Sigmoid colon (tissue), 6 donors: ENCODE measurements at regions not wholly inside any gene's neighbourhood (a gene's known extent, or its start where the extent isn't known, plus 50 kb on each side); places are given as distances from the start of the nearest gene placed in this dataset.

Experiments used
- DNase-seq: peaks from one replicate; pipeline ENCODE4 v3.0.0-alpha.2; 2019
- H3K27ac ChIP-seq, 4 donors: fragments of 200-600 bp; sonication (generic); one replicate each; pipeline ENCODE4 v1.5.1; 2016 to 2019; ENCODE audit warnings: mild to moderate bottlenecking in 1 of 4
- H3K27me3 ChIP-seq, 3 donors: fragments of 200-600 bp; sonication (generic); one replicate each; pipeline ENCODE4 v1.5.1; 2019; ENCODE audit warnings: mild to moderate bottlenecking in 1 of 3
- H3K36me3 ChIP-seq, 4 donors: fragments of 200-600 bp; sonication (generic); one replicate each; pipeline ENCODE4 v1.5.1; 2016 to 2019
- H3K4me1 ChIP-seq, 4 donors: fragments of 200-600 bp; sonication (generic); one replicate each; pipeline ENCODE4 v1.5.1; 2017 to 2019
- H3K4me3 ChIP-seq, 4 donors: fragments of 200-600 bp; sonication (generic); one replicate each; pipeline ENCODE4 v1.5.1; 2017 to 2019; ENCODE audit warnings: mild to moderate bottlenecking in 2 of 4, moderate library complexity in 1 of 4
- H3K9me3 ChIP-seq, 4 donors: fragments of 200-600 bp in 3 of 4; sonication (generic) in 3 of 4; one replicate each; pipeline versions ENCODE4 v1.5.1 to v1.6.1; 2013 to 2019
- CTCF ChIP-seq, 4 experiments: fragments of 450-650 bp in 3 of 4; fragments of 200-600 bp in 1 of 4; IDR thresholded peaks; one replicate each; pipeline ENCODE4 v1.5.1; 2016 to 2019; ENCODE audit warnings: antibody characterized with exemption in 4 of 4, mild to moderate bottlenecking in 3 of 4, moderate library complexity in 2 of 4
- EP300 ChIP-seq, 4 donors: sonication (generic); formaldehyde crosslinking; IDR thresholded peaks; one replicate each; pipeline ENCODE4 v1.6.1; 2017; ENCODE audit warnings: antibody characterized with exemption in 4 of 4
- POLR2A ChIP-seq, 2 donors: fragments of 450-650 bp; IDR thresholded peaks; one replicate each; pipeline ENCODE4 v1.6.1; 2016; ENCODE audit warnings: antibody characterized with exemption in 2 of 2, mild to moderate bottlenecking in 2 of 2, moderate library complexity in 2 of 2
- POLR2AphosphoS5 ChIP-seq, 4 donors: sonication (generic); formaldehyde crosslinking; IDR thresholded peaks; one replicate each; pipeline ENCODE4 v1.6.1; 2017; ENCODE audit warnings: antibody characterized with exemption in 4 of 4
- WGBS, 2 donors: extraction: QIAGEN DNeasy Blood & Tissue Kit; methylation state at CpG; one replicate each; pipeline ENCODE4 v1.1.7; 2013; 5-methylcytosine and 5-hydroxymethylcytosine counted together
- intact Hi-C: fragments of 100-400 bp; cut with DNase I; formaldehyde crosslinking; loops from one replicate; pipeline ENCODE4 v1.15.1; 2023
- donor health status: healthy with polysubstance abuse.
- donor health status: healthy.

DNA sequence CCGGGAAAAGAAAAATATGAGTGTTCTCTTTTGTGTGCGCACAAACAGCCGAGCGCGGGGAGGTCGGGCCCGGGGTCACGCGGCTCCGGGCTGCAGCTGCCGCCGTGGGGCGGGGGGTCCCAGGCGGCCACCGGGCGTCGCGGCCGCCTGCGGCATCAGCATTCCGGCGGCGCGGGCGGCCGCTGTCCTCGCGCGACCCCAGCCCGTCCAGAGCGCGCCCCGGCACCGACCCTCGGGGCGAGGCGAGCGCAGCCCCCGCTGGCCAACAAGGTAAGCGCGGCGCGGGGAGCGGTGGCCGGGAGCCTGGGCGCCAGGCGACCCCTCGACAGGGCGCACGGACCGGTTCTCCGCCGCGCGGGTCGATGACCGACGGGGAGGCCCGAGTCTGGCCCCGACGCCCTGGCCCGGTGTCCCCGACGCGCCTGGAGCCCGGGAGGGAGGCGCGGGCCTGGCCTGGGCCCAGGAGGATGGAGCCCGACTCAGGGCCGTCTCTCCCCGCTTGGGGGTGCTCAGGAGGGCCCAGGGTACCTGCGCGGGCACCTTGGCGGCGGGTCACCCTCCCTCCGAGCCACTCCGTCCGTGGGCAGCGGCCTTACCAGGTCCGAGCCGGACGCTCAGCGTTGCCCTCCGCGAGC lies 103.9 kb upstream of the DIO3 start:
- WGBS, 2 donors, result 16 to 35% methylated on average over 85 of the region's 85 CpGs
- intact Hi-C loops, result loop anchor here (5.0 kb wide), 1 partner anchor 100 kb away; no protein-coding TSS in a partner anchor

DNA sequence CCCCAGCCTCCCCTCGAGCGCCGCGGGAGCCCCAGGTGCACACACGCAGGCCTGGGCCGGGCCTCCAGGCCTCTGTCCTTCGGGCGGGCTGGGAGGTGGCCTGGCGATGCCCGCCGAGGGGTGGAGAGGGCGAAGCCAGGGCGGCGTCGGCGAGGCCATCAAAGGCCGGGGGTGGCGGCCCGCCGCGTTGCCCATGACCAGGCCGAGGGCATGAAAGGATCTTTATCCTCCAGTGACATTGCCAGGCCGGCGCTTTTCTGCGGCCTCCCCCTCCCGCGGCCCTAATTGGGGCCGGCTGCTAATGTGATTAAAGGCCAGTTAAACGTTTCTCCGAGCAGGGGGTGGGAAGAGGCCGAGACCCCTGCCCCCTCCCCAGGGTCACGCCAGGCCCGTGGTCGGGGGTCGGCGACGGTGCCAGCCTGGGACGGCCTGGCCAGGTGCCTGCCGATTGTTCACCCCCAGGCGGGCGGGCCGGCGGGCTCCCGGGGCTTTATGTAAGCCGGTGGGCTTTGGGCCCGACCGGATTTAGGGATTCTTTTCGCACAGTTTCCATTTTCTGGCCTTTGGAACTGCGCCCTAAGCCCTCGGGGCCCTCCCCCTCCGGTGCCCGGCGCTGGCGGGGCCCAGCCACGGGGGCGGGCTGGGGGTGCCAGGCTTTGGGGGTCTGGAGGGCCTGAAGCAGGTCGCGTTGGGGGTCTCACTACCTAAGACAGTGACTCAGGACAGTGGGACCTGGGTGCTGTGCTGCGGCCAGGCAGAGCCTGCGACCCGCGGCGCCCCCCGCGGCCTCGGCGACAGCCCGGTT lies 103.2 kb upstream of the DIO3 start:
- no peaks in the 10 kb centered on the region for H3K36me3 ChIP-seq
- WGBS, 2 donors, result 21 to 38% methylated on average over 68 of the region's 68 CpGs
- peak overlapping the region in 2 of 4 donors; percentile 24 to 27 for H3K4me3 ChIP-seq
- DNase-seq, result no peak
- no peaks in the 10 kb centered on the region for H3K9me3 ChIP-seq
- intact Hi-C loops, result loop anchor here (5.0 kb wide), 1 partner anchor 99 kb away; no protein-coding TSS in a partner anchor
- no peak overlapping the region for H3K27ac ChIP-seq
- H3K4me1 ChIP-seq, result peaks cover 0 to 21% (median 15%) of the 10 kb centered on the region in 4 donors
- TF ChIP-seq EP300 (IDR thresholded peaks at IDR 0.05) (no peak), POLR2AphosphoS5 (IDR thresholded peaks at IDR 0.05) (no peak), CTCF (IDR thresholded peaks at IDR 0.05) (no peak), POLR2A (IDR thresholded peaks at IDR 0.05) (no peak)
- H3K27me3 ChIP-seq, result peaks cover 33 to 68% (median 53%) of the 10 kb centered on the region in 3 donors

More for the DNA sequence above, 103.9 kb upstream of the DIO3 start:
- peaks cover 0 to 21% (median 15%) of the 10 kb centered on the region in 4 donors for H3K4me1 ChIP-seq
- no peaks in the 10 kb centered on the region for H3K9me3 ChIP-seq
- H3K27me3 ChIP-seq, result peaks cover 33 to 68% (median 53%) of the 10 kb centered on the region in 3 donors
- peak; percentile 46 for DNase-seq
- H3K27ac ChIP-seq, result no peak overlapping the region
- H3K36me3 ChIP-seq, result no peaks in the 10 kb centered on the region
- TF ChIP-seq POLR2A (IDR thresholded peaks at IDR 0.05) (no peak), CTCF (IDR thresholded peaks at IDR 0.05) (no peak), EP300 (IDR thresholded peaks at IDR 0.05) (no peak), POLR2AphosphoS5 (IDR thresholded peaks at IDR 0.05) (no peak)
- no peak overlapping the region for H3K4me3 ChIP-seq

DNA sequence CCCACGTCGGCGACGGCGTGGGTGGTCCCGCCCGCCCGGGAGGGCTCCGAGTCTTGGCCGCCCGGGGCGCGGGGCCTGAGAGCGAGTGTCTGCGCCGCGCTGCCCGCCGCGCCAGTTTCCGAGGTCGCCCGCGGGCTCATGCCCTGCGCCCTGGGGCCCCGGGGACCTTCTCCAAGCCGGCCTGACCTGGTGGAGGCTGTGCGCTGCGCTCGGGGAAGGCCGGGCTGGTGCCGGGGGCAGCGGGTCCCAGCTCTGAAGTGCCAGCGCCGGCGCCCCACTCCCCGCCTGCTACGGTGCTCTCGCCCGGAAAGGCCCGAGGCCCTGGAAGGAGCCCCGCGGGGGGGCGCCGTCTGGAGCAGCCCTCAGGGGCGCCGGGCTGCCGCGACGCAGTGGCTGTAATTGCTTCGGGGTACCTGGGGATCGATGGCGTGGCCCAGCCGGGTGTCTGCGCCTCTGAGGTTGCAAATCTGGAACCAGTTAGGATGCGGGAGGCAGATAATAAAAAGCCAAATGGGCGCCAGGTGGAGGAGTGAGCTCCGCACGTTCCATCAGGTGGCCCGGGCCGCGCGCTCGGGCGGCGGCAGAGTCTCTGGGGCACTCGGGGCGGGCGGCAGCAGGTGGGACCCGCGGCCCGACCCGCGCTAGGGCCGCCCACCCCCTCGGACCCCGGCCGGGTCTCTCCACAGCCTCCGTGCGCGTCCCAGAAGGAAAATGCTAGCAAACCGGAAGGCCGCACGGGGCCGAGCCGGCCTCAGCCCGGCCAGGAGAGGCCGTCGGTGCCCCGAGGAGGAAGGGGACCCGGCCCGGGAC lies 102.3 kb upstream of the DIO3 start:
- DNase-seq, result no peak
- peak overlapping the region in 2 of 4 donors; percentile 24 to 27 for H3K4me3 ChIP-seq
- H3K36me3 ChIP-seq, result no peaks in the 10 kb centered on the region
- WGBS, 2 donors, result 5 to 9% methylated on average over 92 of the region's 92 CpGs
- peaks cover 0 to 21% (median 15%) of the 10 kb centered on the region in 4 donors for H3K4me1 ChIP-seq
- no peaks in the 10 kb centered on the region for H3K9me3 ChIP-seq
- intact Hi-C loops, result loop anchor here (5.0 kb wide), 1 partner anchor 98 kb away; no protein-coding TSS in a partner anchor
- peaks cover 33 to 68% (median 53%) of the 10 kb centered on the region in 3 donors for H3K27me3 ChIP-seq
- TF ChIP-seq EP300 (IDR thresholded peaks at IDR 0.05) (no peak), POLR2A (IDR thresholded peaks at IDR 0.05) (no peak)
- no peak overlapping the region for H3K27ac ChIP-seq

GRCh38 chr14:101459551-101459900 lies 101.8 kb upstream of the DIO3 start:
- Histone ChIP-seq H3K27ac (no peak overlapping the region), H3K4me1 (peaks cover 0 to 21% (median 15%) of the 10 kb centered on the region in 4 donors), H3K9me3 (no peaks in the 10 kb centered on the region), H3K27me3 (peaks cover 33 to 68% (median 53%) of the 10 kb centered on the region in 3 donors), H3K36me3 (no peaks in the 10 kb centered on the region), H3K4me3 (peak overlapping the region in 1 of 4 donors; percentile 24)
- intact Hi-C loops, result loop anchor here (5.0 kb wide), 1 partner anchor 98 kb away; no protein-coding TSS in a partner anchor
- no peak for DNase-seq
- TF ChIP-seq POLR2A (IDR thresholded peaks at IDR 0.05) (no peak), EP300 (IDR thresholded peaks at IDR 0.05) (no peak), POLR2AphosphoS5 (IDR thresholded peaks at IDR 0.05) (no peak), CTCF (IDR thresholded peaks at IDR 0.05) (no peak)
- 37 to 57% methylated on average over 14 of the region's 14 CpGs for WGBS, 2 donors
